ENCODE measurements at regions not wholly inside any gene's neighbourhood (a gene's known extent, or its start where the extent isn't known, plus 50 kb on each side); places are given as distances from the start of the nearest gene placed in this dataset.
A peak's percentile ranks its signal among the peaks of the same experiment; 100 is the strongest.

DNA sequence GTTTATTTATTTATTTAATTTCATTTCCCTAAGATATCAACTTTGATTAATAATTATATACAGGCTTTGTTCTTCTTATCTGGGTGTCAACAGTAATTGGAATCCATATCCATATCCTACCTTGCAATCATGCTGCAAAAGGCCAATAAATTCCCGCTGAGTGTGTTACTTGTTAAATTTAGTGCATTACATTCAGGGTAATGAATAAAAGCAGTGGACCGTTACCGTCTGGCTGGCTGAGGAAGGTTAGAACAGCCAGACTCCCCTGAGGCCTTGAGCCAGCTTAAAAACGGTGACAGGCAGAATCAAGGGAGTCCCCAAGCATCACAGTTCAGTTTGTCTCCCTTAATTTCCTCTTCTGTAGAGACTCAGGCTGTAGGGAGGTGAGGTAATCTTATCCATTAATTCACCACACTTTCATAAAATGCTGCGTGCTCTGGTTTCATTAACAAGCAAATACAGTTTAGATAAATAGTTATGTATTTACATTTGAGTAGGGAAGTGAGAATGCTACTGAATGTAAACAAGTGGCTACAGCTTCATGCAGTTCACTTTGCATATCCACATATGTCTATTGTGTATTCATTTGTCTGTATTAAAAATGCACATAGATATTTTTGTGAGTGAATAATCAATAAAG is 888.2 kb upstream of the CXADR start:
- H3K27me3 ChIP-seq (ENCODE audit: control insufficient read depth, insufficient read depth, low read length): no peaks in the 10 kb centered on the region
- intact Hi-C loops (cut with DNase I): no loop called here
- no peak for FAIRE-seq
- H3K4me3 ChIP-seq (ENCODE audit: low read length in 3 of 3): no peak overlapping the region
- no peak overlapping the region for H3K9ac ChIP-seq (ENCODE audit: low read length in 3 of 3)
- no peaks in the 10 kb centered on the region for H3K9me3 ChIP-seq (ENCODE audit: control insufficient read depth in 2 of 3, insufficient read depth in 1 of 3, low read length in 3 of 3)
- DNase-seq: peak in 4 of 5 donors; percentile 51 to 82 (median 75)
- peaks cover 0 to 4% (median 3%) of the 10 kb centered on the region in 3 donors for H3K4me1 ChIP-seq (ENCODE audit: control insufficient read depth in 2 of 3, insufficient read depth in 2 of 3, low read depth in 1 of 3, low read length in 3 of 3)
- no peaks in the 10 kb centered on the region for H3K36me3 ChIP-seq (ENCODE audit: control insufficient read depth in 2 of 3, insufficient read depth in 3 of 3, low read length in 3 of 3)
- no peak overlapping the region for H3K27ac ChIP-seq (ENCODE audit: low read depth in 2 of 2, low read length in 2 of 2)
- TF ChIP-seq, protein P1, sequence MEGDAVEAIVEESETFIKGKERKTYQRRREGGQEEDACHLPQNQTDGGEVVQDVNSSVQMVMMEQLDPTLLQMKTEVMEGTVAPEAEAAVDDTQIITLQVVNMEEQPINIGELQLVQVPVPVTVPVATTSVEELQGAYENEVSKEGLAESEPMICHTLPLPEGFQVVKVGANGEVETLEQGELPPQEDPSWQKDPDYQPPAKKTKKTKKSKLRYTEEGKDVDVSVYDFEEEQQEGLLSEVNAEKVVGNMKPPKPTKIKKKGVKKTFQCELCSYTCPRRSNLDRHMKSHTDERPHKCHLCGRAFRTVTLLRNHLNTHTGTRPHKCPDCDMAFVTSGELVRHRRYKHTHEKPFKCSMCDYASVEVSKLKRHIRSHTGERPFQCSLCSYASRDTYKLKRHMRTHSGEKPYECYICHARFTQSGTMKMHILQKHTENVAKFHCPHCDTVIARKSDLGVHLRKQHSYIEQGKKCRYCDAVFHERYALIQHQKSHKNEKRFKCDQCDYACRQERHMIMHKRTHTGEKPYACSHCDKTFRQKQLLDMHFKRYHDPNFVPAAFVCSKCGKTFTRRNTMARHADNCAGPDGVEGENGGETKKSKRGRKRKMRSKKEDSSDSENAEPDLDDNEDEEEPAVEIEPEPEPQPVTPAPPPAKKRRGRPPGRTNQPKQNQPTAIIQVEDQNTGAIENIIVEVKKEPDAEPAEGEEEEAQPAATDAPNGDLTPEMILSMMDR (IDR thresholded peaks at IDR 0.05; ENCODE audit: borderline replicate concordance, extremely low read depth, insufficient read depth): no peak

DNA sequence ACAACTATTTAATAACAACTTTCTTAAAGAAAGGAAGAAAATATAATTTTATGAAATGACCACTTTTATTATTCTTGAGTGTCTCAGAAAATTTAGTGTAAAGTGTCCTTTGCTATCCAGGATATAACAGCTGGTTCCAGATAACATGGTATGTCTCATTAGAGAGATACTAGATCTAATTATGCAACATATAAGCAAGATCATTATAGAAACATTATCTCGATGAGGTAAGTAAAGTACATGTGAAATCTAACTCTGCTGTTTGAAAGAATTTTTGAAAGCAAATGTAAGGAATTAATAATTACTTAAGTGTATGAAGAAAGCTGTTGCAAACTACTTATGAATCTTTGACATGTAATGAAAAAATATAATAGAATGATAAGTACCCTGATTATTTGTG is 887.4 kb upstream of the CXADR start:
- no peak overlapping the region for H3K9ac ChIP-seq (ENCODE audit: low read length in 3 of 3)
- no peaks in the 10 kb centered on the region for H3K36me3 ChIP-seq (ENCODE audit: control insufficient read depth in 2 of 3, insufficient read depth in 3 of 3, low read length in 3 of 3)
- TF ChIP-seq, protein P1 (IDR thresholded peaks at IDR 0.05; ENCODE audit: borderline replicate concordance, extremely low read depth, insufficient read depth): no peak
- peaks cover 0 to 4% (median 3%) of the 10 kb centered on the region in 3 donors for H3K4me1 ChIP-seq (ENCODE audit: control insufficient read depth in 2 of 3, insufficient read depth in 2 of 3, low read depth in 1 of 3, low read length in 3 of 3)
- no peaks in the 10 kb centered on the region for H3K27me3 ChIP-seq (ENCODE audit: control insufficient read depth, insufficient read depth, low read length)
- H3K9me3 ChIP-seq (ENCODE audit: control insufficient read depth in 2 of 3, insufficient read depth in 1 of 3, low read length in 3 of 3): no peaks in the 10 kb centered on the region
- intact Hi-C loops (cut with DNase I): no loop called here
- H3K27ac ChIP-seq (ENCODE audit: low read depth in 2 of 2, low read length in 2 of 2): no peak overlapping the region
- H3K4me3 ChIP-seq (ENCODE audit: low read length in 3 of 3): no peak overlapping the region
- FAIRE-seq: no peak
- no peak for DNase-seq

DNA sequence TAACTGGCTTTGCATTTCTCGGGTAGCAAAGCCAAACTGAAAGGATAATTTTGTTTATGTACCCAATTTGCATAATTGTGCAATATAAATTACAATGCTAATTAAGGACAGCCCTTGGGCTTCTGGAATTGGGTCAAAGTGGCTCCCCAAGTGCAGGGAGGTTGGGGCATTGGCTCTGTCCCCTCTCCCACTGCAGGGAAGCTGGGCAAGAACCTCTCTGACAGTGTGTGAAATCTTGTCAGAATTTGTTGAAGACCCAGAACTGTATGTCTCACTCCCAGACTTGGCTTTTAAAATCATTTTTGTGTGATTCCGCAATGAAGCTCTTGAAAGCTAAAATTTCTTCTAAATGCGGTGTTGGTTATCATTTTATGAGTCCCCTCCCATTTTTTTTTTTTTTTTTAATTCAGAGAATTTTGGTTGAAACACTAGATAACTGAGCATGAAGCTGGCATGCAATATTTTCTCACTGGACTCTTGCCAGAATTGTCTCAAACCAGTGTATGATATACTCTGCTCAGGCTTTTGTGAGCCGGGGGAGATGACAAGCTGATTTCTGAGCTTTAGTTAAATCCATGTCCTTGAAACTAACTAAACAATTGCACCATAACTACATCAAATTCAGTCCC is 878.9 kb upstream of the CXADR start:
- Histone ChIP-seq H3K27me3 (ENCODE audit: control insufficient read depth, insufficient read depth, low read length) (no peaks in the 10 kb centered on the region), H3K9ac (ENCODE audit: low read length in 3 of 3) (no peak overlapping the region), H3K9me3 (ENCODE audit: control insufficient read depth in 2 of 3, insufficient read depth in 1 of 3, low read length in 3 of 3) (no peaks in the 10 kb centered on the region), H3K27ac (ENCODE audit: low read depth in 2 of 2, low read length in 2 of 2) (no peak overlapping the region), H3K4me3 (ENCODE audit: low read length in 3 of 3) (no peak overlapping the region), H3K36me3 (ENCODE audit: control insufficient read depth in 2 of 3, insufficient read depth in 3 of 3, low read length in 3 of 3) (no peaks in the 10 kb centered on the region), H3K4me1 (ENCODE audit: control insufficient read depth in 2 of 3, insufficient read depth in 2 of 3, low read depth in 1 of 3, low read length in 3 of 3) (no peaks in the 10 kb centered on the region)
- TF ChIP-seq, protein P1 (IDR thresholded peaks at IDR 0.05; ENCODE audit: borderline replicate concordance, extremely low read depth, insufficient read depth): no peak
- FAIRE-seq: no peak
- DNase-seq: peak in 1 of 5 donors; percentile 8
- intact Hi-C loops (cut with DNase I): no loop called here
